Epithelial cell of proximal tubule (primary cell): ENCODE measurements at regions not wholly inside any gene's neighbourhood (a gene's known extent, or its start where the extent isn't known, plus 50 kb on each side); places are given as distances from the start of the nearest gene placed in this dataset.

Experiments used
- DNase-seq: peaks from one replicate; pipeline ENCODE4 v3.0.0-alpha.2; 2011; ENCODE audit warnings: low read depth
- H3K4me3 ChIP-seq: 2 replicates; pipeline ENCODE4 v1.5.1; 2011; ENCODE audit warnings: low read depth, mild to moderate bottlenecking, low read length
- TF ChIP-seq, protein P1 (sequence below): conservative IDR thresholded peaks from 2 replicates; pipeline ENCODE4 v1.5.1; 2012; ENCODE audit warnings: low read depth, mild to moderate bottlenecking, low read length

DNA sequence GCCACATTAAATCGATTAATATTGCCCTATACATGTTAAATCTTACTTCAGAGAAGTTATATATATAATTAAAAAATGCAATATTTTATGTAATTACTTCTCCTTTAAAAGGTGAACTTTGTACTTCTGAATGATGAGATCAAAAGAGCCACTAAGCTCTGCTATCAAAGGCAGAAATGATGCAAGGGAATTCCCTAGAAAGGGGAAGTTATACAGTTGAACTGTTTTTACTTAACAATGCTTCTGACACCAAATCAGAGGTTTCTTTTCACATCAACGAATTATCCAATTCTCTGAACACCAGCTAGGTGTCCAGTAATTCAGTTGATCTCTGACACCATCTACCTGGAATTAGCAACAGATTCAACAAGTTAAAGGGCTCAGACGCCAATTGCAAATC, 319.9 kb upstream of the TSHZ2 start:
- TF ChIP-seq, protein P1, sequence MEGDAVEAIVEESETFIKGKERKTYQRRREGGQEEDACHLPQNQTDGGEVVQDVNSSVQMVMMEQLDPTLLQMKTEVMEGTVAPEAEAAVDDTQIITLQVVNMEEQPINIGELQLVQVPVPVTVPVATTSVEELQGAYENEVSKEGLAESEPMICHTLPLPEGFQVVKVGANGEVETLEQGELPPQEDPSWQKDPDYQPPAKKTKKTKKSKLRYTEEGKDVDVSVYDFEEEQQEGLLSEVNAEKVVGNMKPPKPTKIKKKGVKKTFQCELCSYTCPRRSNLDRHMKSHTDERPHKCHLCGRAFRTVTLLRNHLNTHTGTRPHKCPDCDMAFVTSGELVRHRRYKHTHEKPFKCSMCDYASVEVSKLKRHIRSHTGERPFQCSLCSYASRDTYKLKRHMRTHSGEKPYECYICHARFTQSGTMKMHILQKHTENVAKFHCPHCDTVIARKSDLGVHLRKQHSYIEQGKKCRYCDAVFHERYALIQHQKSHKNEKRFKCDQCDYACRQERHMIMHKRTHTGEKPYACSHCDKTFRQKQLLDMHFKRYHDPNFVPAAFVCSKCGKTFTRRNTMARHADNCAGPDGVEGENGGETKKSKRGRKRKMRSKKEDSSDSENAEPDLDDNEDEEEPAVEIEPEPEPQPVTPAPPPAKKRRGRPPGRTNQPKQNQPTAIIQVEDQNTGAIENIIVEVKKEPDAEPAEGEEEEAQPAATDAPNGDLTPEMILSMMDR = no peak
- no peak overlapping the region for H3K4me3 ChIP-seq
- no peak for DNase-seq

DNA sequence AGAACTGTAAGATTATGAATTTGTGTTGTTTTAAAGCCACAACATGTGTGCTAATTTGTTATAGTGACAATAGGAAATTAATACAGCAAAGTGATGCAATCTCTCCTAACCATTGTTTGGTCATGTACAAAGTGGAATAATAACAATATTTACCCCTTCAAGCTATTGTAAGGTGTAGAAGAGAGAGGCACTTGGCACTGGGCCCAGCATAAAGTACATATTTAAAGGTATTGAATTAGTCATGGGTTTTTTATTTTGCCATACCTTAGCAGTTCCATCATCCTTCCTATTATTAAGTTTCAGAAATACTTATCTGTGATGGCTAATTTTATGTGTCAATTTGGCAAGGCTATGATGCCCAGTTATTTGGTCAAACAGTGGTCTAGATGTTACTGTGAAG, 322.4 kb upstream of the TSHZ2 start:
- no peak for DNase-seq
- H3K4me3 ChIP-seq = no peak overlapping the region
- TF ChIP-seq, protein P1 = no peak

DNA sequence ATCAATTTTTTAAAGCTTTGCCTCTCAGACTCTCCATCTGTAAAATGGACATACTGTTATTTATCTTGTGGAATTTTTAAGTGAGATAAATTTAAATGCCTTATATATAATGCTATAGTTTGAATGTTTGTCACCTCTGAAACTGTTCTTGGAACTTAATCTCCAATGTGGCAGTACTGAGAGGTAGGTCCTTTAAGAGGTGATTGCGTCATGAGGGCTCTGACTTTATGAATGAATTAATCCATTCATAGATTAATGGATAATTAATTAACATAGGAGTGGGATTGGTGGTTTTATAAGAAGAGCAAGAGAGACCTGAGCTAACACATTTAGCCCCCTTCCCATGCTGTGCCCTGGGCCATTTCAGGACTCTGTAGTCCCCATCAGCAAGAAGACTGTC, 326.3 kb upstream of the TSHZ2 start:
- H3K4me3 ChIP-seq = no peak overlapping the region
- TF ChIP-seq, protein P1 = no peak
- DNase-seq = no peak

DNA sequence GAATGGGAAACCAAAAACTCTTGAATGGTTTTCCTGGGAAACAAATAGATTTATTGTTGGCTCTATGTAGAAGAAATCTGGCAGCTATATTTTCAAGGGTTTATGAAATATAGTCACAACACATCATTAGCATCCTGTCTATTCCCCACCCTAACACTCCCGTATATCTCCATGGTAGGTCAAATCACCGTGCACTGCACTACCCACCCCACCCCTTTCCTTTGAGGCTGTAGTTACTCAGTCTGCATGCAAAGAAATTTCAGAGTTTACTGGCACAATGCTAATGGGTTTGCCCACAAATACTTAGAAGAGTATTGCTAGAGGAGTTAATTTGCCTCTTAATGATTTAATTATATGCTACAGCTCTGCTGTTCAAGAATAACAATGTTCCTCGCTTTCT, 329.1 kb upstream of the TSHZ2 start:
- H3K4me3 ChIP-seq = no peak overlapping the region

DNA sequence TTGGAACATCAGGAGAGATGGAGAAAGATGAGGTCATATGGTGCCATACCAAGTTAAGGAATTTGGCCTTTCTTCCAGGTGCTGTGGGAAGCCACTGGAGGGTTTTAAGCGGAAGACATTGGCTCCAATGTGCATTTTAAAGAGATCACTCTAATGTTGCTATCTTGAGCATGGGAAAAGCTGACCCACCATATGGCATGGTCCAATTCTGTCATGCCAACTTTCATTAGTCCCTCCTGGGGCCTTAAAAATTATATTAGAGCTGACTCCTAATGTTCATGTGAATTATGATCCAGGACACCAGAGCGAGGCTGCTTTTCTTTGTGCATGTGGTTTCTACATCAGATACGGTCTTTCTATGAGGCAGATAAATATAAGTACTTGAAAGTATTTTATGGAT, 335.0 kb upstream of the TSHZ2 start:
- no peak for DNase-seq
- H3K4me3 ChIP-seq = no peak overlapping the region
- TF ChIP-seq, protein P1 = no peak

More for the DNA sequence above, 329.1 kb upstream of the TSHZ2 start:
- TF ChIP-seq, protein P1 = no peak
- no peak for DNase-seq

DNA sequence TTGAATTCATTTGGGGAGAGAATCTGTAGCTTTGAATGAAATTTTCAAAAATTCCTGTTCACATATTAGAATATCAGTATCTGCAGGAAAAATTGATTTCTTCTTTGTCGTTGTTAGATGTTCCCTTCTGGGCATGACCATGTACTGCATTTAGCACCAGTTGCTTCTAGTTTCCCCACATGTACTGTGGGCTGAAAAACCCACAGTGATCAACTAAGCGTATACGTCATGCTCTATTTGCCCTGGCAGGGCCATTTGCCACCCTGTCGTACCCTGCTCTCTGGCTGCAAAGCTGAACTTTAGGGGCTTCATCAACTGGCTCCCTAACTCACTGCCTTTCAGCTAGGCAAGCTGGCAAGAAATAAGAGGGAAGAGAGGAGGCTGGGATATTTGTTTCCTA, 340.7 kb upstream of the TSHZ2 start:
- no peak for DNase-seq
- H3K4me3 ChIP-seq = no peak overlapping the region
- TF ChIP-seq, protein P1 = no peak

DNA sequence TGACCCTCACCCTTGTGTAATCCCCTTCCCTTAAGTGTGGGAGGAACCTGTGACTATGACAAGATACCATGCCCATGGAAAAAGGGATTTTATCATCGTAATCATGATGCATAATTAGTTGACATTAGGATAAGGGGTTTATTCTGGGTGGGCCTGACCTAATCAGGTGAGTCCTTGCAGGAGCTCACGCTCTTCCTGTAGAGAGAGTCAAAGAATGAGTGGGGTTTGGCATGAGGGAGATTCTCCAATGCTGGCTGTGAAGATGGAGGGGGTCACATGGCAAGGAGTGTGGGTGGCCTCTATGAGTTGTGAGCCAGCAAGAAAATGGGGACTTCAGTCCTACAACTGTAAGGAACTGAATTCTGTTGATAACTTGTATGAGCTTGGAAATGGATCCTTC, 342.0 kb upstream of the TSHZ2 start:
- no peak overlapping the region for H3K4me3 ChIP-seq
- no peak for DNase-seq
- TF ChIP-seq, protein P1 = no peak
